Endothelial cell of umbilical vein (primary cell): ENCODE measurements at regions not wholly inside any gene's neighbourhood (a gene's known extent, or its start where the extent isn't known, plus 50 kb on each side); places are given as distances from the start of the nearest gene placed in this dataset.

Source experiments
- BruUV-seq: library from RNA; stranded (reverse); fragments of 400-500 nt; replicated peaks from 2 replicates; lab custom pipeline; 2021; lab: Mats Ljungman, UMichigan
- CTCF ChIA-PET: fragments of 300-600, 350-600 bp; sonication (Branson Sonifier 250); formaldehyde crosslinking; loops from one replicate; lab custom pipeline; 2021; ENCODE audit warnings: antibody characterized with exemption, inconsistent platforms; lab: Charles Lee
- POLR2A ChIA-PET: fragments of 300-600, 350-600 bp; sonication (Branson Sonifier 250); formaldehyde crosslinking; loops from one replicate; lab custom pipeline; 2021; ENCODE audit warnings: antibody characterized with exemption, inconsistent platforms; lab: Charles Lee
- DNase-seq: peaks from one replicate; pipeline ENCODE4 v3.0.0-alpha.2; 2011; ENCODE audit warnings: low read depth, low spot score
- FAIRE-seq: peaks from 2 replicates; lab custom pipeline; 2011; peaks lifted over from hg19 to GRCh38; lab: Jason Lieb, UNC
- H2AFZ ChIP-seq: 2 replicates; pipeline ENCODE4 v1.6.0; 2012; ENCODE audit warnings: low read depth, low read length, control low read depth, inconsistent platforms
- H3K27ac ChIP-seq: 2 replicates; pipeline ENCODE4 v1.5.1; 2011; ENCODE audit warnings: low read depth, mild to moderate bottlenecking, control low read depth, low read length, moderate library complexity; ENCODE audit not compliant: insufficient read depth
- H3K27me3 ChIP-seq, 2 experiments: 2 replicates each; pipeline versions ENCODE4 v1.6.0 to v1.6.1; 2011; ENCODE audit warnings: low read length in 2 of 2, mixed read lengths in 1 of 2; ENCODE audit not compliant: control insufficient read depth in 2 of 2, insufficient read depth in 2 of 2
- H3K36me3 ChIP-seq, 2 experiments: 2 replicates in 1 of 2; 3 replicates in 1 of 2; pipeline ENCODE4 v1.5.1; 2011; ENCODE audit warnings: low read length in 2 of 2, mild to moderate bottlenecking in 1 of 2, moderate library complexity in 1 of 2; ENCODE audit not compliant: control insufficient read depth in 2 of 2, insufficient read depth in 2 of 2; ENCODE audit errors: extremely low read depth in 1 of 2
- H3K4me1 ChIP-seq: 3 replicates; pipeline ENCODE4 v1.5.1; 2011; ENCODE audit warnings: mild to moderate bottlenecking, low read length; ENCODE audit not compliant: control insufficient read depth, insufficient read depth; ENCODE audit errors: extremely low read depth
- H3K4me2 ChIP-seq: 2 replicates; pipeline ENCODE4 v1.6.1; 2011; ENCODE audit warnings: low read length, control low read depth, mixed read lengths; ENCODE audit not compliant: insufficient read depth
- H3K4me3 ChIP-seq, 3 experiments: fragments of 200-600 bp in 1 of 3; sonication (generic), shearing (Covaris generic) in 1 of 3; replicated peaks in 1 of 3; 2 replicates each; pipeline ENCODE4 v1.5.1; 2011 to 2016; ENCODE audit warnings: control low read depth in 3 of 3, low read length in 3 of 3, mild to moderate bottlenecking in 2 of 3, inconsistent platforms in 1 of 3, low read depth in 1 of 3, moderate library complexity in 1 of 3; ENCODE audit not compliant: insufficient read depth in 1 of 3
- H3K79me2 ChIP-seq: 2 replicates; pipeline ENCODE4 v1.6.0; 2012; ENCODE audit warnings: low read length, inconsistent platforms; ENCODE audit not compliant: control insufficient read depth, insufficient read depth
- H3K9ac ChIP-seq: replicated peaks from 2 replicates; pipeline ENCODE3; 2011; ENCODE audit warnings: low read length, control low read depth; ENCODE audit not compliant: insufficient read depth; ENCODE audit errors: extremely low read depth
- H3K9me1 ChIP-seq: replicated peaks from 3 replicates; pipeline ENCODE4 v1.6.0; 2011; ENCODE audit warnings: mild to moderate bottlenecking, low read length; ENCODE audit not compliant: control insufficient read depth, insufficient read depth; ENCODE audit errors: extremely low read depth
- H3K9me3 ChIP-seq: replicated peaks from 2 replicates; pipeline ENCODE4 v1.5.1; 2012; ENCODE audit warnings: low read length, inconsistent platforms; ENCODE audit not compliant: control insufficient read depth, insufficient read depth
- H4K20me1 ChIP-seq: replicated peaks from 2 replicates; pipeline ENCODE3; 2011; ENCODE audit warnings: mild to moderate bottlenecking, low read length; ENCODE audit not compliant: control insufficient read depth, insufficient read depth; ENCODE audit errors: extremely low read depth
- CTCF ChIP-seq, 2 donors: IDR thresholded peaks; 1 replicate in 1 of 2; 2 replicates in 1 of 2; pipeline ENCODE4 v1.5.1; 2011; ENCODE audit warnings: low read length in 2 of 2, mild to moderate bottlenecking in 2 of 2, moderate library complexity in 2 of 2, control low read depth in 1 of 2, inconsistent platforms in 1 of 2, low read depth in 1 of 2; ENCODE audit not compliant: insufficient read depth in 1 of 2; ENCODE audit errors: extremely low read depth in 1 of 2
- EZH2 ChIP-seq: IDR thresholded peaks from 2 replicates; pipeline ENCODE4 v1.6.1; 2012; ENCODE audit warnings: borderline replicate concordance, low read depth, mild to moderate bottlenecking, moderate library complexity, low read length, inconsistent platforms; ENCODE audit not compliant: severe bottlenecking
- FOS ChIP-seq: IDR thresholded peaks from 2 replicates; pipeline ENCODE4 v1.6.1; 2011; ENCODE audit warnings: mild to moderate bottlenecking, low read length, moderate library complexity, borderline replicate concordance; ENCODE audit not compliant: insufficient read depth
- GATA2 ChIP-seq: IDR thresholded peaks from 2 replicates; pipeline ENCODE4 v1.7.0; 2011; ENCODE audit warnings: low read depth, mild to moderate bottlenecking, moderate library complexity, mixed read lengths, low read length; ENCODE audit not compliant: insufficient read length, insufficient read depth
- JUN ChIP-seq: IDR thresholded peaks from 2 replicates; pipeline ENCODE4 v1.6.1; 2011; ENCODE audit warnings: borderline replicate concordance, low read depth; ENCODE audit not compliant: insufficient read length, insufficient read depth
- MAX ChIP-seq: IDR thresholded peaks from 2 replicates; pipeline ENCODE4 v1.6.1; 2011; ENCODE audit not compliant: insufficient read depth, insufficient read length
- MYC ChIP-seq: IDR thresholded peaks from one replicate; pipeline ENCODE4 v1.6.1; 2011; ENCODE audit warnings: mild to moderate bottlenecking, low read depth, low read length
- POLR2A ChIP-seq: IDR thresholded peaks from 2 replicates; pipeline ENCODE4 v1.6.1; 2012; ENCODE audit warnings: low read depth, mild to moderate bottlenecking, control low read depth, low read length
- POLR2AphosphoS5 ChIP-seq: IDR thresholded peaks from 2 replicates; pipeline ENCODE4 v1.6.1; 2012; ENCODE audit warnings: low read depth, mild to moderate bottlenecking, control low read depth, low read length, moderate library complexity; ENCODE audit not compliant: insufficient read depth
- dilution Hi-C: fragments of 300-500 bp; cut with MboI; formaldehyde crosslinking; loops from one replicate; pipeline ENCODE4 v1.15.0; 2019; ENCODE audit warnings: low sequenced_read_pairs; ENCODE audit not compliant: extremely low pct_ligation_motif_present
- intact Hi-C: fragments of 100-400 bp; cut with micrococcal nuclease; formaldehyde crosslinking; loops from one replicate; pipeline ENCODE4 v1.10.0; 2022

GRCh38 chr6:163695414-163695864, 280.9 kb downstream of the QKI start:
- H3K36me3 ChIP-seq = no peaks in the 10 kb centered on the region
- H3K4me3 ChIP-seq = no peak overlapping the region
- H3K79me2 ChIP-seq = no peaks in the 10 kb centered on the region
- no peak overlapping the region for H3K9ac ChIP-seq
- POLR2A ChIA-PET = no interaction called here
- H3K4me1 ChIP-seq = no peaks in the 10 kb centered on the region
- H3K27me3 ChIP-seq = no peaks in the 10 kb centered on the region
- no peaks in the 10 kb centered on the region for H3K9me1 ChIP-seq
- DNase-seq (no peak), FAIRE-seq (no peak)
- TF ChIP-seq MYC = no peak
- TF ChIP-seq CTCF (IDR thresholded peaks at IDR 0.05; ENCODE audit: extremely low read depth in 1 of 2, insufficient read depth in 1 of 2, low read depth in 1 of 2, low read length in 2 of 2) = no peak
- TF ChIP-seq POLR2AphosphoS5 = no peak
- no peak for TF ChIP-seq FOS
- no peak for TF ChIP-seq GATA2
- no peak for TF ChIP-seq POLR2A
- no peak for TF ChIP-seq MAX
- TF ChIP-seq EZH2 = no peak
- no peak for TF ChIP-seq JUN
- BruUV-seq = no TSS peak
- no peaks in the 10 kb centered on the region for H3K9me3 ChIP-seq
- dilution Hi-C loops (no loop called here), intact Hi-C loops (no loop called here)
- CTCF ChIA-PET = no interaction called here
- H3K27ac ChIP-seq = no peak overlapping the region
- no peak overlapping the region for H3K4me2 ChIP-seq
- no peaks in the 10 kb centered on the region for H4K20me1 ChIP-seq
- no peak overlapping the region for H2AFZ ChIP-seq
